ENCODE measurements at regions not wholly inside any gene's neighbourhood (a gene's known extent, or its start where the extent isn't known, plus 50 kb on each side); places are given as distances from the start of the nearest gene placed in this dataset.
"Not testable (repeated sequence)": the region's sequence is repeated elsewhere in the genome, so short reads cannot be mapped to it uniquely, and the experiment has no call there.

- DNase-seq: no peak
Observed at GRCh38 chr18:70553936-70554260, 265.1 kb downstream of the SOCS6 start.

- DNase-seq: no peak
Observed at GRCh38 chr18:70553245-70553935, 264.5 kb downstream of the SOCS6 start.

DNA sequence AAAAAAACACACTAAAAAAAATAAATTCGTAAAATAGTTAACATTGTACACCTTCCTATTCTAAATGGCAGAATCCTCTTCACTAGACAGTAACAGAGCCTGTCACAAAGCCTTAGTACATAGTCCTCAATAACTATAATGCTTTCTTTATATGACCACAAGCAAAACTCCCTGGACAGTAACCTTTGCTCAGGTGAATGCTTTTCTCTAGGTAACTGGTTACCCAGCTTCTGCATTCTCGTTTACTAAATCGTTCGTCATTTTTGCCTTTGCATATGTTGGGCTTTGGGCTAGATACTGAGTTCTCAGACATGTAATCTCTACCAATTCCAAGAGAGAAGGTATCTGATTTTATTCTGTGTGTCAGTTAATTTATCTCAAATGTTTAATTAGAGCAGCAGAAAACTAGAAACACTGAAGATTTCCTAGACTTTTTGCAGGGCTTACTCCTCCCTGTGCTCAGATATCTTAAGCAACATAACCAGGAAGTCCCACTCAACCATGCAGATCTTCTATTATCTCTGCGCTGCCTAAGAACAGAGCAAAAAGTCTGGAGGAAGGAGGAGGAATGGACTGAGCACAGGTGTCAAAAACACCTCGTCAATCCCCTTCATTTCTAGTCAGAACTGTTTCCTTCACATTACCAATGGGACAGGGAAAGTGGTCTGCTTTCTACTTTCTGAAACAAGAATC lies 247.7 kb downstream of the SOCS6 start:
- DNase-seq: no peak

- no peak for DNase-seq
Observed at GRCh38 chr18:70535041-70535440, 246.2 kb downstream of the SOCS6 start.

GRCh38 chr18:70525322-70525721 lies 236.5 kb downstream of the SOCS6 start:
- DNase-seq: not testable (repeated sequence)

GRCh38 chr18:70523792-70524182 lies 234.9 kb downstream of the SOCS6 start:
- DNase-seq: no peak

DNA sequence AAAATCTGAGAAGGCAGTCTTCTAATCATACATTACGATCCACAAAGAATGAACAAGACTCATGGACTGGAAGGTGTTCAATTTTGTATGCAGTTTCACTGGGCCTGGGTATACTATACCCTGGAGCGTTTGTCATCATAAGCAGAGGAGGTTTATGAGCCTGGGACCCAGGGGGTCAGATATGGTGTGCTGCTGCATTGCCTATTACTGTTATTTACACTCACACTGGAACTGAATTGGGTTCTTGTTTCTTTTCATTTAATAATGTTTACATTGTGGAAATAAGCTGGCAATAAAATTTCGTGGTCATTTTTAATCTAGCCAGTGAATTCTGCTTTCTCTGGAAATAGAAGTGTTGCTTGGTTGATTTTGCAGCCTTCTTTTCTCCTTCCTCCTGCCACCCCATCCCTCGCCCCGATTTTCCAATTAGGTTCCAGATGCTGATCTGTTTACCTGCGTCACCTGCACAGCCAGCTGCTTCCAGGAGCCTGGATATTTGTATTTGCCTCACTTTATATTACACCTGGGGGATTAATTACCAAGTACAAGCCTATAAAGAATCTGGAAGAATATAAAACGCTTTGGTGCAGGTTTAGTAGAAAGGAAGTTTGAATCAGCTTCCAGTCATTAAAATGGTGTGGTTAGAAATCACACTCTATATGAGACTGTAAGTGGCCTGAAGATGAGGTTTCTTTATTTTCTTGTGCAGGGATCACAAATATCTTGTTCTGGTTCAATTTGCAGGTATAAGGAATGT lies 234.4 kb downstream of the SOCS6 start:
- DNase-seq: no peak

DNA sequence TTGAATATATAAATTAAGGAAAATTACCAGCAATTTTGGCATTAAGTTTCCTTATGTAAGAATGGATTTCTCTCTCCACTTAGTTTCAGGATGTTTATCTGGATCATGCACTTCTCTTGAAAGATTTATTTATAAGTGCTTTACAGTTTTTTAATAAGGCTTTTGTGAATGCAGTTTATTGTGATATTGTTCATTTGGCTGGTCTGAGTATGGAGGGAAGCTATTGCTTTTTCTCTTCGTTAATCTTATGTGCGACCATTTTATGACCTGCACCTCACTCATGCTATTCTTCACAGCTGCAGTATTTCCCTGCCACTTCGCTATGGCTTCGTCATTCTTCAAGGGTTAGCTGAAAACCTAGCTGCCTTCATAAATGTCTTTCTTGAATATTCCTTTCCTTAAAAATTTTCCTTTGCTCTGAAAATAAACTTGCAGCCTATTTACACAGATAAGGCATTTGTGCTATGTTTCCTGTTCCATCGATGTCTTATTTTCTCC lies 233.4 kb downstream of the SOCS6 start:
- no peak for DNase-seq

DNA sequence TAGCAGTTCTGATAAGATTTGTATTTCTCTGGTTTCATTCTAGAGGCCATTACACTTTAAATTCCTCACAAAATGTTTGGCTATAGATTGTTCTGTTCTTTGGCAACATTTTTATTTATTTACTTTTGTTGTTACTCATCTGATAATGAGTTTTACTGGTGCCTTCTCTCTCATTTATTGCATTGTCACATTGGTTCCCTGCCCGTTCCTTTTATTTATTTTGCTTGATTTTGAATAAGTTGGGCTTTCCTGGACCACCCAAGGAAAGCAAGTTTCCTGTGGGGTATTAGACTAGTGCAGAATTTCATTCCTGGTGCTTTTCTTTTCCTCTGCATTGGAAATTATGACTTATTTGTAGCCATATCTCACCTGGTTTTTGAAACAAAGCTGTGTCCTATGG lies 232.0 kb downstream of the SOCS6 start:
- DNase-seq: no peak

DNA sequence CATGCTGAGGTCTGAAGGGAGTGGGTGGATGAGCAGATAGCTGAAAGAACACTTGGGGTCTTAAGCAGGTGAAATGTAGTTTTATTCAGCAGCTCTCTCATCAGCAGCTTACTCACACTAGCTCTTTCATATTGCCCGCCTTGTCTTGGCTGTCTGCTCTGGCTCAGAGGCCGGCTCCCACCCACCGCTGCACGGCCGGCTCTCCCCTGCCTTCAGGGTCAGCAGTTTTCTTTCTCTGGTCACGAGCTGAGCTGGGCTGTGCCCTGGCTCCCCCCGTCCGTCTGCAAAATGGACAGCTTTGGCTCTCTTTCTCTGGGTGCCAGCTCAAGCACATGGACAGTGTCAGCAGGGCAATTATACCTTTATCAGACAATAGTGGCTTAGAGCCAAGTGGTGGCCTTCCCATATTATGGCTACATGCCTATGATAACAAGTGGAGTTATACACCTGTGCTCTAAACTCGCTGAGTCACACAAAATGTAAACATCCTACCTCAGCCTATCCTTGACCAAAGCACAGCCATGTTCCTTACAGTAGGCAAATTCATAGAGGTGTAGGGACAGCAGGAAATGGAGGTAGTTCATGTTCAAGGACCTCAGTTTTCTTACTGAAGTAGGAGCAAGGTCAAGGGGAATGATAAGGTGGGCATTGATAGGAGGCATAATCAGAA lies 224.8 kb downstream of the SOCS6 start:
- DNase-seq: no peak

DNA sequence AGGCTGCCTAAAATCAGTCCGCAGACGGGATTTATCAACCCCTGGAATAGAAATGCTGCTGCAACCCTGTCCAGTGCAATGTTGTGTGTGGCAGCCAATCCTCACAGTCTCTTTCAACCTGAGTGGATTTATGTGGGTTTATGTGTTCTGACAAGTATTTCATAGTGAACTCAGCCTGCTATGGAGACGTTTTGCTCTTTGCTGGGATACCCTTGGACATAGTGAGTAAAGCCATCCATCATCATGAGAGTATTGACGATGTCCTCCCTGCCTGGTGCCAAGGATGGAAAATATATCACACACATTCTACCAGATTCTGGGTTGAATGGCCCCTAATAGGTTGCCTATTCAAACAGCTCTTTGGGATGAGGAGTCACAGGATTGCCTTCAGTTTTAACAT lies 219.1 kb downstream of the SOCS6 start:
- DNase-seq: no peak

- no peak for DNase-seq
Observed at GRCh38 chr18:70506511-70506910, 217.7 kb downstream of the SOCS6 start.

DNA sequence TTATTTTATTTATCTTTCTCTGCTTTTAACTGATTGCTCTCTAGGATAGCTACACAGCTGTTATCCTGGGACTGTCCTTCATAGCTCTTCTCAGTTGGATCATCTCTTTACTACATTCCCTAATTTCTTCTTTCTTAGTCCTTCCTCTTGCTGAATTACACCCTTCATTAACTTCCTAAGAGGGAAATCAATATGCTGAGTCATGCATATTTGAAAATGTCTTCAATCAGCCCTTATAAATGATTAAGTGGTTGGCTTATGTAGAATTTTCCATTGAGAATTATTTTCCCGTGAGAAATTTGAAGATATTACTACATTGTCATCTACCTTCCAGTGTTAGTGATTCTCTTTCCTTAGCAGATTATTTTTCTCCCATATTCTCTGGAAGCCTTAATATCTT lies 214.2 kb downstream of the SOCS6 start:
- no peak for DNase-seq

- no peak for DNase-seq
Observed at GRCh38 chr18:70501358-70501757, 212.5 kb downstream of the SOCS6 start.

DNA sequence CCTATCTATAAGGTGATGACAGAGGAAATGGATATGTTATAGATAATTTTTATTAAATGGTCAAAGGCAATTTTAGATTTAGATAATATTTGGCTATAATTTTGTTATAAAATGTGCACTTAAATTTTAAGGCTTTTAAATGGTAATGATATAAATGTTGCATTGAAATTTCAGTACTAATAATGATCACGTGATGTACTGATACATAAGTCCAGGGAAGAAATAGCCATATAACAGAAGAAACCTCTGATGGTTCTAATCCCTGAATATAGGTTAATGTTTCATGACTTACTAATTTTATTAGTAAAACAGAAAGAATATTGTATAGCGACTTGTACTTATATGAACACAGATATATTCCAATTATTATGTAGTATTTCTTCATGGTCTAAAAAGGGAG lies 211.9 kb downstream of the SOCS6 start:
- no peak for DNase-seq

GRCh38 chr18:70499218-70499691 lies 210.4 kb downstream of the SOCS6 start:
- no peak for DNase-seq

- DNase-seq: no peak
Observed at GRCh38 chr18:70496353-70497294, 207.8 kb downstream of the SOCS6 start.

- DNase-seq: no peak
Observed at GRCh38 chr18:70494524-70494923, 205.7 kb downstream of the SOCS6 start.

DNA sequence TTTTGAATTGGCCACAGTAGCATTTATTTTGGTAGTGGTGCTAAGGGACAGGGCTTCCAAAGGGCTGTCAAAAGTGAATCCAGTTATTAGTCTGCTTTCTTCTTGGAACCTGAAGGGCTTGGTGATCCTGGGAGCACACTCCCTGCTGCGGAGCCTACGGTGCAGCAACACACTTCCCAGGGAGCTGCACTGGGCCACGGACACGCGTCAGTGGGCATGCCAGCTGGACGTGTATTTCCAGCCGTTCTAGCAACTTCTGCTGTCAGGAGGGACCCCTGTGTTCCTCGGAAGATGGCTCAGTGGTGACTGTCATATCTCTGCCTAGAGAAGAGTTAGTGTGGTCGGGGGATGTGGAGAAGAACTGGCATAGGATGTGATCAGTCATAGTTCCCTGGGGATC lies 204.6 kb downstream of the SOCS6 start:
- no peak for DNase-seq

DNA sequence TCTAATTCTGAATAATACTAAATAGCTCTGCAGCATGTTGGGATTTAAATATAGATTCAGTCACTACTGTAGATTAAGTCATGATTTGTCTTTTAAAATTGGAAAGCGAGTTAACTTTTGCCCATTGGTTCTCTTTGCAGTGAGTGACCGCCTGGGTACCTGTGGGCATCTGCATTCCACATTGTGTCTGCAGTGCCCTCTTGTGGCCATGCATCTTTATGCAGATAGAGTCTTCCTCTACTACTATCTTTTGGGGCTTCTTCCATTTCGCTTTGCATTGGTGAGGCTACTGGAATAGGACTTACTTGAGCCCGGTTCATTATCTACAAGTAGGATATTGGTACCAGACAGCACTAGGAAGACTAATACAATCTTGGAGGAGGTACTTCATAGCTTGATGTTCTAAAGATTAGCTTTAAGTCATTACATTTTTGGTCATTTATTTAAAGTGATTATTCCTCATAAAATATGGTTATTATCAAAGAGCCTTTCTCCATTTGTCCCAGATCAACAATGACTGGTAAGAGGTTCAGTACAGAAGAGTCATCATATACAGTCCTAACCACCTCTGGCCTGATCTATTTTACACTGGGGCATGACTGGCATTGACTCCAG lies 203.0 kb downstream of the SOCS6 start:
- no peak for DNase-seq
